ENCODE measurements at regions not wholly inside any gene's neighbourhood (a gene's known extent, or its start where the extent isn't known, plus 50 kb on each side); places are given as distances from the start of the nearest gene placed in this dataset.

GRCh38 chr7:24368161-24368560, 84.2 kb downstream of the NPY start:
- no peak for TF ChIP-seq CEBPB (IDR thresholded peaks at IDR 0.05)
- TF ChIP-seq ZBTB7A (IDR thresholded peaks at IDR 0.05; ENCODE audit: low read depth): no peak
- no peak for TF ChIP-seq EGR1 (IDR thresholded peaks at IDR 0.05)
- no peak for TF ChIP-seq TEAD4 (IDR thresholded peaks at IDR 0.05)
- TF ChIP-seq MAX (IDR thresholded peaks at IDR 0.05): no peak
- no peak for TF ChIP-seq TCF12 (IDR thresholded peaks at IDR 0.05; ENCODE audit: low read depth)
- no peak for TF ChIP-seq CREB1 (IDR thresholded peaks at IDR 0.05; ENCODE audit: low read depth)
- no peak for TF ChIP-seq NFIC (IDR thresholded peaks at IDR 0.05)
- no peak for TF ChIP-seq EP300 (IDR thresholded peaks at IDR 0.05; ENCODE audit: borderline replicate concordance)
- TF ChIP-seq YY1 (IDR thresholded peaks at IDR 0.05; ENCODE audit: low read depth): no peak
- TF ChIP-seq REST (IDR thresholded peaks at IDR 0.05; ENCODE audit: low read depth): no peak
- no peak for TF ChIP-seq TAF1 (IDR thresholded peaks at IDR 0.05; ENCODE audit: low read depth)
- TF ChIP-seq USF1 (IDR thresholded peaks at IDR 0.05): no peak
- TF ChIP-seq RAD21 (IDR thresholded peaks at IDR 0.05; ENCODE audit: low read depth): no peak
- no peak for TF ChIP-seq FOXM1 (IDR thresholded peaks at IDR 0.05; ENCODE audit: borderline replicate concordance, low read depth)

- TF ChIP-seq USF1 (IDR thresholded peaks at IDR 0.05) (no peak), CEBPB (IDR thresholded peaks at IDR 0.05) (no peak), NFIC (IDR thresholded peaks at IDR 0.05) (no peak), REST (IDR thresholded peaks at IDR 0.05; ENCODE audit: low read depth) (no peak), FOXM1 (IDR thresholded peaks at IDR 0.05; ENCODE audit: borderline replicate concordance, low read depth) (no peak), EGR1 (IDR thresholded peaks at IDR 0.05) (no peak), EP300 (IDR thresholded peaks at IDR 0.05; ENCODE audit: borderline replicate concordance) (no peak), ZBTB7A (IDR thresholded peaks at IDR 0.05; ENCODE audit: low read depth) (no peak)
Observed at GRCh38 chr7:24370541-24370940, 86.6 kb downstream of the NPY start.

GRCh38 chr7:24372961-24373955, 89.3 kb downstream of the NPY start:
- TF ChIP-seq TEAD4 (IDR thresholded peaks at IDR 0.05) (no peak), TAF1 (IDR thresholded peaks at IDR 0.05; ENCODE audit: low read depth) (no peak), REST (IDR thresholded peaks at IDR 0.05; ENCODE audit: low read depth) (no peak), FOXM1 (IDR thresholded peaks at IDR 0.05; ENCODE audit: borderline replicate concordance, low read depth) (no peak), ZBTB7A (IDR thresholded peaks at IDR 0.05; ENCODE audit: low read depth) (no peak), CEBPB (IDR thresholded peaks at IDR 0.05) (no peak), TCF12 (IDR thresholded peaks at IDR 0.05; ENCODE audit: low read depth) (no peak), EGR1 (IDR thresholded peaks at IDR 0.05) (no peak), USF1 (IDR thresholded peaks at IDR 0.05) (no peak), CREB1 (IDR thresholded peaks at IDR 0.05; ENCODE audit: low read depth) (no peak), MAX (IDR thresholded peaks at IDR 0.05) (no peak)

Measured in Ishikawa (cell line).